ENCODE measurements at regions not wholly inside any gene's neighbourhood (a gene's known extent, or its start where the extent isn't known, plus 50 kb on each side); places are given as distances from the start of the nearest gene placed in this dataset.

DNA sequence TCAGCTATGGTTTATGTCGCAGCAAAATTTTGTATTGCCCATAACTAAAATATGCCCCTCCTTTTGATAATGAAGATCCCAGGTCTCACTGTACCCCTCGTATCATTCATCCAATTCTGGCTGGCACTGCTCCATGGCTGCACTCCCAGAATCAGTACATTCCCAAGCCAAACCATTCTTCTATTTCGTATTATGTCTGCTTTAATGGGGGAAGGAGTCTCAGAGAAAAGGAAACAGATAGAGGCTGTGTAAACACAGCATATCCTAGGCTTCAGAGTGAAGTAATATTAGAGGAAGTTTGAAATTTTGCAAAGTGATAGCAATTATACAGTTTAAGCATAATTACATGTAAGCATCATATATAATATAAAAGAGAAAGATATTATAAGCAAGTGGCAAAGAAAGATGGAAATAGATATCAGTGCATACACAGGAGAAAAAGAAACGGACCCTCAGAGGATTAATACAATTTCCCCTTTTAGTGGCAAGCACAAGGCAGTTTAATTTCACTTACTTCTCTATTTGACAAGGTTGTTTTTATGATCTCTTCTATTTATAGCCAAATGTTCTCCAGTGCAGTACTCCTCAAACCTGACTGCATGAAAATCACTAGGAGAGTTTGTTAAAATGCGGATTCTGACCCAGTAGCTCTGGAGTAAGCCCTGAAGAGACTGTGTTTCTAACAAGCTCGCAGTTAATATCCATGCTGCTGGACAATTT is 56.5 kb upstream of the TENT5A start:
- TF ChIP-seq POLR2A (IDR thresholded peaks at IDR 0.05) = no peak
- TF ChIP-seq, protein P1, sequence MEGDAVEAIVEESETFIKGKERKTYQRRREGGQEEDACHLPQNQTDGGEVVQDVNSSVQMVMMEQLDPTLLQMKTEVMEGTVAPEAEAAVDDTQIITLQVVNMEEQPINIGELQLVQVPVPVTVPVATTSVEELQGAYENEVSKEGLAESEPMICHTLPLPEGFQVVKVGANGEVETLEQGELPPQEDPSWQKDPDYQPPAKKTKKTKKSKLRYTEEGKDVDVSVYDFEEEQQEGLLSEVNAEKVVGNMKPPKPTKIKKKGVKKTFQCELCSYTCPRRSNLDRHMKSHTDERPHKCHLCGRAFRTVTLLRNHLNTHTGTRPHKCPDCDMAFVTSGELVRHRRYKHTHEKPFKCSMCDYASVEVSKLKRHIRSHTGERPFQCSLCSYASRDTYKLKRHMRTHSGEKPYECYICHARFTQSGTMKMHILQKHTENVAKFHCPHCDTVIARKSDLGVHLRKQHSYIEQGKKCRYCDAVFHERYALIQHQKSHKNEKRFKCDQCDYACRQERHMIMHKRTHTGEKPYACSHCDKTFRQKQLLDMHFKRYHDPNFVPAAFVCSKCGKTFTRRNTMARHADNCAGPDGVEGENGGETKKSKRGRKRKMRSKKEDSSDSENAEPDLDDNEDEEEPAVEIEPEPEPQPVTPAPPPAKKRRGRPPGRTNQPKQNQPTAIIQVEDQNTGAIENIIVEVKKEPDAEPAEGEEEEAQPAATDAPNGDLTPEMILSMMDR (IDR thresholded peaks at IDR 0.05) = no peak
- Histone ChIP-seq H3K9me3 (no peaks in the 10 kb centered on the region), H3K4me1 (peaks cover 0 to 52% (median 7%) of the 10 kb centered on the region in 12 donors), H3K27me3 (no peaks in the 10 kb centered on the region), H3K27ac (peak overlapping the region; percentile 3 to 75 (median 39)), H3K36me3 (no peaks in the 10 kb centered on the region), H3K4me3 (peak overlapping the region in 9 of 12 donors; percentile 16 to 48 (median 31))
- DNase-seq = peak in 3 of 5 donors; percentile 27 to 43 (median 31)
- 9 to 16% (median 14%) methylated on average over 6 of the region's 6 CpGs for WGBS, 4 donors
- peak; percentile 53 to 69 (median 61) for ATAC-seq
- intact Hi-C loops (cut with DNase I) = no loop called here

DNA sequence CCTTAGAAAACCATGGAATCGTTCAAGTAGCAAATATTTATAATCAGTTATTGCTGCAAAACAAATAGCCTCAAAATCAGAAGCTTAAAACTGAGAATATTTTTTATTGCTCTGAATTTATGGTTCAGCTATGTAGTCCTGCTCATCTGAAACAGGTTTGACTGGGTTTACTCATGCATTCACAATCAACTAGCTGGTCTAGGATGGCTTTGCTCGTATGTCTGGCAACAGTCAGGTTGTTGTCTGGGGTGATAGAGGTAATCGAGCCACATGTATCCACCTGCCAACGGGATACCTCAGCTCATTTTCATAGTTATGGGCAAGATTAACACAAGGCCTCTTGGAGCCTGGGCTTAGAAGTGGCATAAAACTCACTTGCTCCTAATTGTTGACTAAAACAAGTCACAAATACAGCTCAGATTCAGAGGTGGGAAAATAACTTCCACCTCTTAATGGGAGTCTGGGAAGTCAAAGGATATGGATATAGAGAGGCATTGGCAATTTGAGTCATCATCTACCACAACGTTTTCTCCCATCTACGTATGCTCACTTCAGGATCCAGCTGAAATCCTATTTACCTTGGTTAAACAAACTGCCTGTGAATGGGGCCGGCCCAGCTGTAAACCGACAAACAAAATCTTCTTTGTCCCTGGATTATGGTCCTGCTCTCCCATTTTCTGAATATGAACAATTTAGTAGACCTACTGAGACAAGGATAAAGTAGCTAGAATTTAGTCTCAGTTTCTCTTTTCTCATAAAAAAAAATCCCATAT is 54.5 kb upstream of the TENT5A start:
- intact Hi-C loops (cut with DNase I) = no loop called here
- Histone ChIP-seq H3K27ac (no peak overlapping the region), H3K36me3 (no peaks in the 10 kb centered on the region), H3K4me1 (peaks cover 0 to 31% (median 7%) of the 10 kb centered on the region in 12 donors), H3K27me3 (no peaks in the 10 kb centered on the region), H3K9me3 (no peaks in the 10 kb centered on the region), H3K4me3 (no peak overlapping the region)
- no peak for DNase-seq
- TF ChIP-seq, protein P1 (IDR thresholded peaks at IDR 0.05) = no peak
- TF ChIP-seq POLR2A (IDR thresholded peaks at IDR 0.05) = no peak
- 89 to 96% (median 93%) methylated on average over 8 of the region's 8 CpGs for WGBS, 4 donors
- ATAC-seq = no peak

DNA sequence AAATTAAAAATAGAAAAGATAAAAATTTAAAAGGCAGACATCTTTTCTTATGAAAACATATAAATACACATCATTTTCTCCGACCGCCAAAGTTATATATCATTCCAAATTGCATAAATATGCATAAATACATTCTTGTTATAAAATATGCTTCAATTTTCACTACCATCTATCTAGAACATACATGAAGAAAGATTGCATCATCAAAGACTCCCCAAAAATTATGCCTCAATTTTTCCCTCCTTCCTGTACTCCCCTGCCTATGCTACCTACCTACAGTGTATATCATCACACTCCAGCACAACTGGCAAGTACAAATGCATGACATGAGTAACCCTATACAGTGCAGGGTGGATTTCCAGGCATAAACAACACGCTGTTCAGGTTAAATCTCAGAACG is 49.9 kb upstream of the TENT5A start:
- 73 to 88% (median 79%) methylated on average over 4 of the region's 4 CpGs for WGBS, 4 donors

More for the DNA sequence above, 49.9 kb upstream of the TENT5A start:
- Histone ChIP-seq H3K9me3 (no peaks in the 10 kb centered on the region), H3K36me3 (no peaks in the 10 kb centered on the region), H3K27me3 (no peaks in the 10 kb centered on the region), H3K4me1 (peaks cover 0 to 5% (median 0%) of the 10 kb centered on the region in 12 donors), H3K27ac (no peak overlapping the region), H3K4me3 (no peak overlapping the region)
- ATAC-seq (no peak), DNase-seq (no peak)
- intact Hi-C loops (cut with DNase I) = no loop called here
- TF ChIP-seq, protein P1 (IDR thresholded peaks at IDR 0.05) = no peak
- TF ChIP-seq POLR2A (IDR thresholded peaks at IDR 0.05) = no peak
